Loucy (cell line): ENCODE measurements at regions not wholly inside any gene's neighbourhood (a gene's known extent, or its start where the extent isn't known, plus 50 kb on each side); places are given as distances from the start of the nearest gene placed in this dataset.

Experiments
- H2AFZ ChIP-seq: fragments of 200-600 bp; sonication (generic); 2 replicates; pipeline ENCODE4 v1.6.0; 2016; ENCODE audit warnings: antibody characterized with exemption, mild to moderate bottlenecking, low read length, moderate library complexity
- H3F3A ChIP-seq: fragments of 200-600 bp; 2 replicates; pipeline ENCODE4 v1.6.0; 2016; ENCODE audit warnings: antibody characterized with exemption, low read depth, mild to moderate bottlenecking
- H3K27me3 ChIP-seq: fragments of 200-600 bp; sonication (generic); 2 replicates; pipeline ENCODE4 v1.6.1; 2014; ENCODE audit warnings: low read length, mild to moderate bottlenecking; ENCODE audit not compliant: insufficient read depth, poor library complexity, severe bottlenecking
- H3K36me3 ChIP-seq: fragments of 200-600 bp; sonication (generic); 2 replicates; pipeline ENCODE4 v1.6.1; 2016; ENCODE audit warnings: low read length; ENCODE audit not compliant: insufficient read depth
- H3K4me1 ChIP-seq: fragments of 200-600 bp; sonication (generic); 2 replicates; pipeline ENCODE4 v1.5.1; 2014; ENCODE audit warnings: low read length, mild to moderate bottlenecking; ENCODE audit not compliant: insufficient read depth, poor library complexity, severe bottlenecking
- H3K4me2 ChIP-seq: fragments of 200-600 bp; sonication (generic); 2 replicates; pipeline ENCODE4 v1.6.0; 2014; ENCODE audit warnings: antibody characterized with exemption, low read length, low read depth, mild to moderate bottlenecking; ENCODE audit not compliant: poor library complexity, severe bottlenecking
- H3K4me3 ChIP-seq: fragments of 200-600 bp; sonication (generic); 2 replicates; pipeline ENCODE4 v1.5.1; 2014; ENCODE audit warnings: low read length, mild to moderate bottlenecking, mixed read lengths; ENCODE audit not compliant: poor library complexity, severe bottlenecking
- H3K79me2 ChIP-seq: fragments of 200-600 bp; sonication (generic); 2 replicates; pipeline ENCODE4 v1.6.1; 2014; ENCODE audit warnings: low read length; ENCODE audit not compliant: insufficient read depth
- H3K9ac ChIP-seq: fragments of 200-600 bp; sonication (generic); 2 replicates; pipeline ENCODE4 v1.6.0; 2014; ENCODE audit warnings: mild to moderate bottlenecking, low read depth, low read length, moderate library complexity; ENCODE audit not compliant: poor library complexity, severe bottlenecking
- H3K9me2 ChIP-seq: fragments of 200-600 bp; sonication (generic); replicated peaks from 2 replicates; pipeline ENCODE4 v1.6.1; 2016; ENCODE audit warnings: low read depth, low read length, mixed read lengths
- H3K9me3 ChIP-seq: fragments of 200-600 bp; sonication (generic); 2 replicates; pipeline ENCODE4 v1.6.1; 2014; ENCODE audit warnings: mild to moderate bottlenecking, antibody characterized with exemption, low read length, low read depth; ENCODE audit not compliant: insufficient read depth
- H4K20me1 ChIP-seq: fragments of 200-600 bp; sonication (generic); 2 replicates; pipeline ENCODE4 v1.6.0; 2014; ENCODE audit warnings: antibody characterized with exemption, low read length, mild to moderate bottlenecking; ENCODE audit not compliant: insufficient read depth, poor library complexity, severe bottlenecking
- EZH2phosphoT487 ChIP-seq: fragments of 200-600 bp; IDR thresholded peaks from 2 replicates; pipeline ENCODE4 v1.6.1; 2018; ENCODE audit warnings: antibody characterized with exemption, mild to moderate bottlenecking, moderate library complexity, borderline replicate concordance
- TF ChIP-seq, protein P1 (sequence below): fragments of 200-600 bp; sonication (generic); conservative IDR thresholded peaks from 2 replicates; pipeline ENCODE4 v1.5.1; 2014; ENCODE audit warnings: mild to moderate bottlenecking, antibody characterized with exemption, low read length

DNA sequence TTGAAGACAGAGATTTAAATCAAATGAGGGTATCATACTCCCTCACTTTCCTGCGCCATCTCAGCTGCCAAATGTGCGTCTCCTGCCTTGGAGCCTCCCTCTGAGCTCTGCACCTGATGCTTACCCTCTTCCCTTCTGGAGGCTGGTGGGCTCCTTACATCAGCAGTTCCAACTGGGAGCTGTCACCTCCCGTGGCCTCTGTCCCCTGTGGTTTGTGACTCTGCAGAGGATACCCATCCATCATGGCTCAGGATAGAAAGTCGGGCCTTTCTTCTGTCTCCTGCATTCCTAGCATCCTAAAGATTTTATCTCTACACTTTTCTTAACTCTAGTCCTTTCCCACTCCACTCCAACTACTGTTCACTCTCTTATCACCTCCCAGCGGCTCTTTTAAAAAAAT, 570.6 kb downstream of the BCL11B start:
- Histone ChIP-seq H3K36me3 (no peaks in the 10 kb centered on the region), H3K9me2 (no peaks in the 10 kb centered on the region), H3K4me3 (no peak overlapping the region), H3K9me3 (no peaks in the 10 kb centered on the region), H2AFZ (no peak overlapping the region), H3K79me2 (no peaks in the 10 kb centered on the region), H3K4me2 (no peak overlapping the region), H3K27me3 (no peaks in the 10 kb centered on the region), H3F3A (no peaks in the 10 kb centered on the region), H4K20me1 (no peaks in the 10 kb centered on the region), H3K9ac (no peak overlapping the region), H3K4me1 (peaks cover 21% of the 10 kb centered on the region)
- TF ChIP-seq EZH2phosphoT487 = no peak
- TF ChIP-seq, protein P1, sequence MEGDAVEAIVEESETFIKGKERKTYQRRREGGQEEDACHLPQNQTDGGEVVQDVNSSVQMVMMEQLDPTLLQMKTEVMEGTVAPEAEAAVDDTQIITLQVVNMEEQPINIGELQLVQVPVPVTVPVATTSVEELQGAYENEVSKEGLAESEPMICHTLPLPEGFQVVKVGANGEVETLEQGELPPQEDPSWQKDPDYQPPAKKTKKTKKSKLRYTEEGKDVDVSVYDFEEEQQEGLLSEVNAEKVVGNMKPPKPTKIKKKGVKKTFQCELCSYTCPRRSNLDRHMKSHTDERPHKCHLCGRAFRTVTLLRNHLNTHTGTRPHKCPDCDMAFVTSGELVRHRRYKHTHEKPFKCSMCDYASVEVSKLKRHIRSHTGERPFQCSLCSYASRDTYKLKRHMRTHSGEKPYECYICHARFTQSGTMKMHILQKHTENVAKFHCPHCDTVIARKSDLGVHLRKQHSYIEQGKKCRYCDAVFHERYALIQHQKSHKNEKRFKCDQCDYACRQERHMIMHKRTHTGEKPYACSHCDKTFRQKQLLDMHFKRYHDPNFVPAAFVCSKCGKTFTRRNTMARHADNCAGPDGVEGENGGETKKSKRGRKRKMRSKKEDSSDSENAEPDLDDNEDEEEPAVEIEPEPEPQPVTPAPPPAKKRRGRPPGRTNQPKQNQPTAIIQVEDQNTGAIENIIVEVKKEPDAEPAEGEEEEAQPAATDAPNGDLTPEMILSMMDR = no peak

GRCh38 chr14:98704441-98704840, 567.6 kb downstream of the BCL11B start:
- H4K20me1 ChIP-seq = no peaks in the 10 kb centered on the region
- H3K79me2 ChIP-seq = no peaks in the 10 kb centered on the region
- no peak overlapping the region for H3K9ac ChIP-seq
- peak overlapping the region; percentile 54 for H3K4me2 ChIP-seq
- TF ChIP-seq, protein P1 = no peak
- no peak for TF ChIP-seq EZH2phosphoT487
- H3F3A ChIP-seq = no peaks in the 10 kb centered on the region
- no peaks in the 10 kb centered on the region for H3K27me3 ChIP-seq
- no peaks in the 10 kb centered on the region for H3K9me2 ChIP-seq
- H3K9me3 ChIP-seq = no peaks in the 10 kb centered on the region
- H3K4me3 ChIP-seq = peak overlapping the region; percentile 22
- no peaks in the 10 kb centered on the region for H3K36me3 ChIP-seq
- peaks cover 21% of the 10 kb centered on the region for H3K4me1 ChIP-seq
- peak overlapping the region; percentile 87 for H2AFZ ChIP-seq

GRCh38 chr14:98705871-98706300, 566.1 kb downstream of the BCL11B start:
- Histone ChIP-seq H2AFZ (no peak overlapping the region), H3K79me2 (no peaks in the 10 kb centered on the region), H4K20me1 (no peaks in the 10 kb centered on the region), H3K4me1 (peaks cover 21% of the 10 kb centered on the region), H3F3A (no peaks in the 10 kb centered on the region), H3K27me3 (no peaks in the 10 kb centered on the region), H3K4me3 (no peak overlapping the region), H3K9me2 (no peaks in the 10 kb centered on the region), H3K9me3 (no peaks in the 10 kb centered on the region), H3K36me3 (no peaks in the 10 kb centered on the region), H3K4me2 (no peak overlapping the region), H3K9ac (no peak overlapping the region)
- TF ChIP-seq, protein P1 = no peak
- no peak for TF ChIP-seq EZH2phosphoT487
